Neuronal stem cell (in vitro differentiated cells): ENCODE measurements at regions not wholly inside any gene's neighbourhood (a gene's known extent, or its start where the extent isn't known, plus 50 kb on each side); places are given as distances from the start of the nearest gene placed in this dataset.

Experiments used
- DNase-seq: peaks from one replicate; pipeline ENCODE4 v3.0.0-alpha.2; 2013; ENCODE audit warnings: low spot score
- H2AFZ ChIP-seq: one replicate; pipeline ENCODE4 v1.6.1; 2013; ENCODE audit warnings: mild to moderate bottlenecking, low read length, inconsistent platforms
- H2AK5ac ChIP-seq: 2 replicates; pipeline ENCODE4 v1.6.1; 2013; ENCODE audit warnings: low read depth, mild to moderate bottlenecking, inconsistent platforms, low read length, moderate library complexity, mixed read lengths
- H2BK120ac ChIP-seq: 2 replicates; pipeline ENCODE4 v1.6.1; 2013; ENCODE audit warnings: low read depth, mild to moderate bottlenecking, inconsistent platforms, low read length, moderate library complexity, mixed read lengths
- H2BK12ac ChIP-seq: one replicate; pipeline ENCODE4 v1.6.1; 2013; ENCODE audit warnings: low read length, inconsistent platforms
- H2BK15ac ChIP-seq: 2 replicates; pipeline ENCODE4 v1.6.1; 2013; ENCODE audit warnings: mild to moderate bottlenecking, low read length, inconsistent platforms, mixed read lengths
- H2BK5ac ChIP-seq: one replicate; pipeline ENCODE4 v1.6.1; 2013; ENCODE audit warnings: inconsistent platforms, mild to moderate bottlenecking, low read length, moderate library complexity
- H3K14ac ChIP-seq: one replicate; pipeline ENCODE4 v1.6.1; 2013; ENCODE audit warnings: low read length, inconsistent platforms
- H3K18ac ChIP-seq: 2 replicates; pipeline ENCODE4 v1.6.1; 2013; ENCODE audit warnings: low read length, inconsistent platforms
- H3K23ac ChIP-seq: 2 replicates; pipeline ENCODE4 v1.6.1; 2013; ENCODE audit warnings: low read depth, mild to moderate bottlenecking, mixed read lengths, low read length, inconsistent platforms; ENCODE audit not compliant: poor library complexity
- H3K27ac ChIP-seq: replicated peaks from 3 replicates; pipeline ENCODE4 v1.5.1; 2013; ENCODE audit warnings: low read length, inconsistent platforms
- H3K27me3 ChIP-seq, 3 experiments: 2 replicates each; pipeline ENCODE4 v1.6.1; 2013; ENCODE audit warnings: low read length in 3 of 3, mild to moderate bottlenecking in 2 of 3, inconsistent platforms in 1 of 3, low read depth in 1 of 3, mixed read lengths in 1 of 3, moderate library complexity in 1 of 3; ENCODE audit not compliant: control insufficient read depth in 3 of 3, insufficient read depth in 3 of 3
- H3K36me3 ChIP-seq, 2 donors: replicated peaks in 1 of 2; 2 replicates each; pipeline ENCODE4 v1.6.1; 2013; ENCODE audit warnings: low read length in 2 of 2; ENCODE audit not compliant: control insufficient read depth in 2 of 2, insufficient read depth in 2 of 2
- H3K4ac ChIP-seq: 2 replicates; pipeline ENCODE4 v1.6.1; 2013; ENCODE audit warnings: inconsistent platforms, mild to moderate bottlenecking, low read length, moderate library complexity
- H3K4me1 ChIP-seq, 2 donors: 1 replicate in 1 of 2; 2 replicates in 1 of 2; pipeline ENCODE4 v1.6.1; 2013; ENCODE audit warnings: low read length in 2 of 2, low read depth in 1 of 2; ENCODE audit not compliant: control insufficient read depth in 2 of 2, insufficient read depth in 1 of 2
- H3K4me2 ChIP-seq: one replicate; pipeline ENCODE4 v1.6.1; 2013; ENCODE audit warnings: mild to moderate bottlenecking, low read length, inconsistent platforms; ENCODE audit not compliant: insufficient read depth, poor library complexity, severe bottlenecking
- H3K4me3 ChIP-seq, 2 donors: 2 replicates each; pipeline ENCODE4 v1.5.1; 2013; ENCODE audit warnings: low read length in 2 of 2, mild to moderate bottlenecking in 2 of 2, inconsistent platforms in 1 of 2, moderate library complexity in 1 of 2
- H3K79me1 ChIP-seq: one replicate; pipeline ENCODE4 v1.6.1; 2013; ENCODE audit warnings: low read depth, mild to moderate bottlenecking, inconsistent platforms, low read length, moderate library complexity
- H3K9ac ChIP-seq: one replicate; pipeline ENCODE4 v1.6.1; 2013; ENCODE audit warnings: mild to moderate bottlenecking, low read depth, low read length, inconsistent platforms; ENCODE audit not compliant: poor library complexity
- H3K9me3 ChIP-seq, 2 donors: replicated peaks in 1 of 2; 2 replicates each; pipeline versions ENCODE3 to v1.6.1; 2013; ENCODE audit warnings: low read length in 2 of 2, mild to moderate bottlenecking in 2 of 2, inconsistent platforms in 1 of 2, low read depth in 1 of 2, mixed read lengths in 1 of 2, moderate library complexity in 1 of 2; ENCODE audit not compliant: control insufficient read depth in 2 of 2, insufficient read depth in 1 of 2
- H4K8ac ChIP-seq: one replicate; pipeline ENCODE4 v1.6.1; 2013; ENCODE audit warnings: low read depth, mild to moderate bottlenecking, inconsistent platforms, low read length, moderate library complexity
- H4K91ac ChIP-seq: one replicate; pipeline ENCODE4 v1.6.1; 2013; ENCODE audit warnings: low read length, low read depth, mild to moderate bottlenecking, inconsistent platforms; ENCODE audit not compliant: poor library complexity
- WGBS, 2 donors: extraction: QIAGEN DNeasy Blood & Tissue Kit; methylation state at CpG; one replicate each; pipeline ENCODE4 v1.1.7; 2013; ENCODE audit warnings: missing lambda C conversion rate in 2 of 2, mixed read lengths in 1 of 2; ENCODE audit not compliant: insufficient read length in 2 of 2, insufficient replicate concordance in 1 of 2; ENCODE audit errors: extremely low coverage in 2 of 2; 5-methylcytosine and 5-hydroxymethylcytosine counted together

- Histone ChIP-seq H3K36me3 (no peaks in the 10 kb centered on the region), H3K14ac (no peak overlapping the region), H2BK5ac (no peak overlapping the region), H3K79me1 (no peaks in the 10 kb centered on the region), H2BK120ac (no peak overlapping the region), H3K27me3 (no peaks in the 10 kb centered on the region), H2BK12ac (no peak overlapping the region), H3K4me1 (peaks cover 0 to 9% of the 10 kb centered on the region in 2 donors), H3K4me2 (no peak overlapping the region), H2AK5ac (peak overlapping the region; percentile 4), H3K4me3 (no peak overlapping the region), H3K18ac (no peak overlapping the region), H4K8ac (no peak overlapping the region), H3K23ac (no peak overlapping the region), H3K27ac (no peak overlapping the region), H3K9me3 (no peaks in the 10 kb centered on the region), H3K4ac (no peak overlapping the region), H3K9ac (no peak overlapping the region), H2BK15ac (no peak overlapping the region), H4K91ac (no peak overlapping the region), H2AFZ (no peak overlapping the region)
- DNase-seq, result no peak
- no CpG with 5 or more reads among the region's 13 CpGs for WGBS, 2 donors
These were observed 54.6 kb downstream of the ABCC12 start for GRCh38 chr16:48101069-48101674.

DNA sequence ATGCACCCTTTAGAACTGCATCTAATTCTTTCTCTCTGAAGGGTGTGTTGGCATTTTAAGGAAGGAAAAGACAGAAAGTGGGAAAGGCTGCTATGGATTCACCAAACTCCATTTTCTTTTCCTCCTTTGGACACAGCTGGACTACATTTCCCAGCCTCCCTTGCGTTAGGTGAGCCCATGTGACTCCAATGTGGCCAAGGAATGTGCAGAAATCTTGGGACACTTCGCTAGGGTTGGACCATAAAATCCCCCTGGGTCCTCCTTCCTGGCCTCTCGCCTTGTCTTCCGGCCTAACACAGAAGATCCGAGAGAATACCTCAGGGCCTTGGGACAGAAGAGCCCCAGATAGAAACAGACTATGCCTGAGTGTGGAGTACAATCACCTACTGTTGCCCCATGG lies 56.3 kb downstream of the ABCC12 start:
- Histone ChIP-seq H3K4me3 (no peak overlapping the region), H3K4me1 (peaks cover 0 to 9% of the 10 kb centered on the region in 2 donors), H4K8ac (no peak overlapping the region), H2BK15ac (no peak overlapping the region), H3K14ac (no peak overlapping the region), H3K18ac (no peak overlapping the region), H3K9me3 (no peaks in the 10 kb centered on the region), H3K27me3 (no peaks in the 10 kb centered on the region), H2AFZ (no peak overlapping the region), H3K4ac (no peak overlapping the region), H2AK5ac (no peak overlapping the region), H2BK5ac (no peak overlapping the region), H3K4me2 (no peak overlapping the region), H4K91ac (no peak overlapping the region), H3K79me1 (no peaks in the 10 kb centered on the region), H3K23ac (no peak overlapping the region), H2BK12ac (no peak overlapping the region), H3K9ac (no peak overlapping the region), H3K27ac (no peak overlapping the region), H2BK120ac (no peak overlapping the region), H3K36me3 (no peaks in the 10 kb centered on the region)
- WGBS, 2 donors, result no CpG with 5 or more reads among the region's 5 CpGs
- no peak for DNase-seq

- no peak overlapping the region for H3K27ac ChIP-seq
- WGBS, 2 donors, result no CpG with 5 or more reads among the region's 2 CpGs
- H3K4me2 ChIP-seq, result no peak overlapping the region
- no peak overlapping the region for H2BK5ac ChIP-seq
- H2BK12ac ChIP-seq, result no peak overlapping the region
- H3K4ac ChIP-seq, result no peak overlapping the region
- no peak overlapping the region for H2AFZ ChIP-seq
- no peak overlapping the region for H3K4me3 ChIP-seq
- no peaks in the 10 kb centered on the region for H3K79me1 ChIP-seq
- peaks cover 0 to 4% of the 10 kb centered on the region in 2 donors for H3K4me1 ChIP-seq
- H3K14ac ChIP-seq, result no peak overlapping the region
- no peaks in the 10 kb centered on the region for H3K36me3 ChIP-seq
- H3K23ac ChIP-seq, result no peak overlapping the region
- DNase-seq, result no peak
- no peak overlapping the region for H4K91ac ChIP-seq
- H2BK15ac ChIP-seq, result no peak overlapping the region
- no peak overlapping the region for H2AK5ac ChIP-seq
- H3K18ac ChIP-seq, result no peak overlapping the region
- no peaks in the 10 kb centered on the region for H3K27me3 ChIP-seq
- no peak overlapping the region for H3K9ac ChIP-seq
- no peak overlapping the region for H2BK120ac ChIP-seq
- no peaks in the 10 kb centered on the region for H3K9me3 ChIP-seq
- H4K8ac ChIP-seq, result no peak overlapping the region
These were observed 57.3 kb downstream of the ABCC12 start for GRCh38 chr16:48098472-48098871.

- Histone ChIP-seq H2BK15ac (no peak overlapping the region), H2BK12ac (no peak overlapping the region), H3K14ac (no peak overlapping the region), H3K9me3 (peaks cover 0 to 2% of the 10 kb centered on the region in 2 donors), H3K4ac (no peak overlapping the region), H3K27me3 (no peaks in the 10 kb centered on the region), H3K9ac (no peak overlapping the region), H3K4me2 (no peak overlapping the region), H3K23ac (no peak overlapping the region), H3K27ac (no peak overlapping the region), H3K18ac (no peak overlapping the region), H2AFZ (no peak overlapping the region), H4K8ac (no peak overlapping the region), H2AK5ac (no peak overlapping the region), H3K79me1 (no peaks in the 10 kb centered on the region), H2BK120ac (no peak overlapping the region), H4K91ac (no peak overlapping the region), H3K4me1 (no peaks in the 10 kb centered on the region), H2BK5ac (no peak overlapping the region), H3K4me3 (no peak overlapping the region), H3K36me3 (no peaks in the 10 kb centered on the region)
- no peak for DNase-seq
- no CpG with 5 or more reads among the region's 14 CpGs for WGBS, 2 donors
These were observed 64.7 kb downstream of the ABCC12 start for GRCh38 chr16:48091117-48091516.
